H9 (cell line): ENCODE measurements at regions not wholly inside any gene's neighbourhood (a gene's known extent, or its start where the extent isn't known, plus 50 kb on each side); places are given as distances from the start of the nearest gene placed in this dataset.

Experiments used
- DNase-seq: peaks from one replicate; pipeline ENCODE4 v3.0.0-alpha.2; 2017
- H2AFZ ChIP-seq: one replicate; pipeline ENCODE4 v1.6.1; 2013; ENCODE audit warnings: mild to moderate bottlenecking, low read length, control low read depth, moderate library complexity
- H2AK5ac ChIP-seq: 2 replicates; pipeline ENCODE4 v1.6.1; 2013; ENCODE audit warnings: low read length, control low read depth, mixed read lengths; ENCODE audit not compliant: insufficient read length
- H2BK120ac ChIP-seq: one replicate; pipeline ENCODE4 v1.6.1; 2013; ENCODE audit warnings: low read depth, mild to moderate bottlenecking, low read length, control low read depth, inconsistent platforms; ENCODE audit not compliant: poor library complexity, severe bottlenecking
- H2BK12ac ChIP-seq: 2 replicates; pipeline ENCODE4 v1.6.1; 2013; ENCODE audit warnings: low read length, control low read depth, mixed read lengths, low read depth; ENCODE audit not compliant: insufficient read length
- H2BK15ac ChIP-seq: 2 replicates; pipeline ENCODE4 v1.6.1; 2013; ENCODE audit warnings: low read depth, low read length, control low read depth
- H2BK20ac ChIP-seq: one replicate; pipeline ENCODE4 v1.6.1; 2013; ENCODE audit warnings: low read depth, mild to moderate bottlenecking, low read length, control low read depth, inconsistent platforms; ENCODE audit not compliant: poor library complexity, severe bottlenecking
- H2BK5ac ChIP-seq: 2 replicates; pipeline ENCODE4 v1.6.1; 2013; ENCODE audit warnings: low read length, control low read depth, mixed read lengths; ENCODE audit not compliant: insufficient read length
- H3K14ac ChIP-seq: 2 replicates; pipeline ENCODE4 v1.6.1; 2013; ENCODE audit warnings: low read length, control low read depth; ENCODE audit not compliant: insufficient read depth
- H3K18ac ChIP-seq: 2 replicates; pipeline ENCODE4 v1.6.1; 2013; ENCODE audit warnings: low read depth, mild to moderate bottlenecking, mixed read lengths, low read length, control low read depth; ENCODE audit not compliant: insufficient read length
- H3K23ac ChIP-seq: 2 replicates; pipeline ENCODE4 v1.6.1; 2013; ENCODE audit warnings: low read length, control low read depth, mixed read lengths, low read depth; ENCODE audit not compliant: insufficient read length
- H3K23me2 ChIP-seq: 2 replicates; pipeline ENCODE4 v1.6.1; 2013; ENCODE audit warnings: low read depth, mild to moderate bottlenecking, mixed read lengths, low read length, control low read depth; ENCODE audit not compliant: insufficient read length, poor library complexity, severe bottlenecking
- H3K27ac ChIP-seq: 2 replicates; pipeline ENCODE4 v1.5.1; 2013; ENCODE audit warnings: low read length, control low read depth, mixed read lengths, low read depth; ENCODE audit not compliant: insufficient read length
- H3K27me3 ChIP-seq: 2 replicates; pipeline ENCODE4 v1.6.1; 2013; ENCODE audit warnings: low read length, control low read depth, inconsistent platforms; ENCODE audit not compliant: insufficient read depth
- H3K4ac ChIP-seq: 2 replicates; pipeline ENCODE4 v1.6.1; 2013; ENCODE audit warnings: low read depth, mild to moderate bottlenecking, control low read depth, inconsistent platforms, low read length, moderate library complexity
- H3K4me1 ChIP-seq: 2 replicates; pipeline ENCODE4 v1.6.1; 2013; ENCODE audit warnings: low read length, control low read depth, inconsistent platforms; ENCODE audit not compliant: insufficient read depth
- H3K4me2 ChIP-seq: 2 replicates; pipeline ENCODE4 v1.6.1; 2013; ENCODE audit warnings: low read length, control low read depth, mixed read lengths; ENCODE audit not compliant: insufficient read length, insufficient read depth
- H3K56ac ChIP-seq: 2 replicates; pipeline ENCODE4 v1.6.1; 2013; ENCODE audit warnings: low read depth, mild to moderate bottlenecking, mixed read lengths, low read length, control low read depth; ENCODE audit not compliant: insufficient read length
- H3K79me1 ChIP-seq: 2 replicates; pipeline ENCODE4 v1.6.1; 2013; ENCODE audit warnings: low read depth, mild to moderate bottlenecking, moderate library complexity, low read length, control low read depth, inconsistent platforms; ENCODE audit not compliant: insufficient read depth, poor library complexity, severe bottlenecking
- H3K79me2 ChIP-seq: 2 replicates; pipeline ENCODE4 v1.6.1; 2013; ENCODE audit warnings: low read length, control low read depth, inconsistent platforms; ENCODE audit not compliant: insufficient read depth
- H3K9ac ChIP-seq: 2 replicates; pipeline ENCODE4 v1.6.1; 2013; ENCODE audit warnings: low read length, control low read depth, mixed read lengths; ENCODE audit not compliant: insufficient read length; ENCODE audit errors: extremely low read depth
- H3K9me3 ChIP-seq: one replicate; pipeline ENCODE4 v1.6.1; 2013; ENCODE audit warnings: low read depth, low read length, inconsistent platforms; ENCODE audit not compliant: control insufficient read depth
- H3T11ph ChIP-seq: one replicate; pipeline ENCODE4 v1.6.1; 2013; ENCODE audit warnings: mild to moderate bottlenecking, low read length, control low read depth, inconsistent platforms
- H4K20me1 ChIP-seq: one replicate; pipeline ENCODE4 v1.6.1; 2013; ENCODE audit not compliant: control insufficient read depth, insufficient read length, insufficient read depth
- H4K5ac ChIP-seq: 2 replicates; pipeline ENCODE4 v1.6.1; 2013; ENCODE audit warnings: low read depth, mild to moderate bottlenecking, mixed read lengths, low read length, control low read depth; ENCODE audit not compliant: insufficient read length
- H4K8ac ChIP-seq: replicated peaks from 2 replicates; pipeline ENCODE4 v1.6.1; 2013; ENCODE audit warnings: low read length, control low read depth, mixed read lengths, low read depth; ENCODE audit not compliant: insufficient read length
- H4K91ac ChIP-seq: 2 replicates; pipeline ENCODE4 v1.6.1; 2013; ENCODE audit warnings: low read depth, mild to moderate bottlenecking, moderate library complexity, mixed read lengths, low read length, control low read depth; ENCODE audit not compliant: insufficient read length
- H3K27ac Mint-ChIP-seq, 3 experiments: 2 replicates in 2 of 3; 3 replicates in 1 of 3; pipeline ENCODE4 v1.8.0; 2020 to 2021; ENCODE audit warnings: mixed read lengths in 3 of 3, mild to moderate bottlenecking in 1 of 3, moderate library complexity in 1 of 3
- H3K27me3 Mint-ChIP-seq: 2 replicates; pipeline ENCODE4 v1.8.0; 2021; ENCODE audit warnings: low read depth, mild to moderate bottlenecking, moderate library complexity, mixed read lengths
- H3K36me3 Mint-ChIP-seq, 3 experiments: 2 replicates in 2 of 3; 3 replicates in 1 of 3; pipeline ENCODE4 v1.8.0; 2020 to 2021; ENCODE audit warnings: low read depth in 3 of 3, mixed read lengths in 3 of 3; ENCODE audit not compliant: insufficient read depth in 1 of 3
- H3K4me1 Mint-ChIP-seq, 2 experiments: 2 replicates each; pipeline ENCODE4 v1.8.0; 2020; ENCODE audit warnings: mixed read lengths in 2 of 2
- H3K4me3 Mint-ChIP-seq, 2 experiments: 2 replicates in 1 of 2; 3 replicates in 1 of 2; pipeline ENCODE4 v1.8.0; 2020 to 2021; ENCODE audit warnings: mild to moderate bottlenecking in 2 of 2, mixed read lengths in 2 of 2, moderate library complexity in 1 of 2
- H3K9me3 Mint-ChIP-seq, 2 experiments: 2 replicates in 1 of 2; 3 replicates in 1 of 2; pipeline ENCODE4 v1.8.0; 2020; ENCODE audit warnings: mild to moderate bottlenecking in 2 of 2, mixed read lengths in 2 of 2, moderate library complexity in 1 of 2
- WGBS: extraction: QIAGEN DNeasy Blood & Tissue Kit; methylation state at CpG from one replicate; pipeline ENCODE4 v1.1.7; 2013; ENCODE audit warnings: missing lambda C conversion rate, low lambda C conversion rate, mixed read lengths; ENCODE audit not compliant: insufficient read length; ENCODE audit errors: extremely low coverage; 5-methylcytosine and 5-hydroxymethylcytosine counted together
- TF ChIP-seq, protein P1 (sequence below): fragments of 200-600 bp; sonication (generic); conservative IDR thresholded peaks from 3 replicates; pipeline ENCODE4 v1.8.0; 2021; ENCODE audit warnings: antibody characterized with exemption, mild to moderate bottlenecking

DNA sequence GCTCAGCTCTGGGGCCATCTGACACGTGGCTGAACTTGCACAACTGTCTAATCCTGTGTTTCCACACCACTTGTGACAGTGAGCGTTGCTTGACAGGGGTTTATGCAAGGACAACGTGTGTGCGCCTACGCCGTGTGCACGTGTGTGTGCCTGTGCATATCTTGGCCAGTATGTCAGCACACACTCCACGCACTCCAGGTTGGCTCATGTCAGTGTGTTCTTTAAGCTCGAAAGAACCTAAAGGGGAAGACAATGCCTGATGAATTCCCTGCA lies 85.6 kb upstream of the SALL3 start:
- Histone ChIP-seq H4K20me1 (no peaks in the 10 kb centered on the region), H4K91ac (no peak overlapping the region), H3K9me3 (peaks cover 2% of the 10 kb centered on the region), H3K56ac (no peak overlapping the region), H3K79me1 (no peaks in the 10 kb centered on the region), H3K23me2 (no peaks in the 10 kb centered on the region), H3K4me2 (no peak overlapping the region), H3K27ac (no peak overlapping the region), H4K5ac (no peak overlapping the region), H3K4ac (no peak overlapping the region), H3K18ac (no peak overlapping the region), H3T11ph (no peak overlapping the region), H2BK5ac (no peak overlapping the region), H3K27me3 (no peaks in the 10 kb centered on the region; the same call in 1 of the 2 replicates), H2BK20ac (no peak overlapping the region), H2BK15ac (no peak overlapping the region), H3K23ac (no peak overlapping the region), H3K9ac (no peak overlapping the region), H3K4me1 (no peaks in the 10 kb centered on the region), H2BK120ac (no peak overlapping the region), H2AFZ (no peak overlapping the region), H3K14ac (no peak overlapping the region), H4K8ac (no peak overlapping the region), H2BK12ac (no peak overlapping the region), H3K79me2 (no peaks in the 10 kb centered on the region), H2AK5ac (no peak overlapping the region)
- peaks cover 11 to 25% (median 16%) of the 10 kb centered on the region in 3 experiments for H3K36me3 Mint-ChIP-seq
- DNase-seq = no peak
- TF ChIP-seq, protein P1, sequence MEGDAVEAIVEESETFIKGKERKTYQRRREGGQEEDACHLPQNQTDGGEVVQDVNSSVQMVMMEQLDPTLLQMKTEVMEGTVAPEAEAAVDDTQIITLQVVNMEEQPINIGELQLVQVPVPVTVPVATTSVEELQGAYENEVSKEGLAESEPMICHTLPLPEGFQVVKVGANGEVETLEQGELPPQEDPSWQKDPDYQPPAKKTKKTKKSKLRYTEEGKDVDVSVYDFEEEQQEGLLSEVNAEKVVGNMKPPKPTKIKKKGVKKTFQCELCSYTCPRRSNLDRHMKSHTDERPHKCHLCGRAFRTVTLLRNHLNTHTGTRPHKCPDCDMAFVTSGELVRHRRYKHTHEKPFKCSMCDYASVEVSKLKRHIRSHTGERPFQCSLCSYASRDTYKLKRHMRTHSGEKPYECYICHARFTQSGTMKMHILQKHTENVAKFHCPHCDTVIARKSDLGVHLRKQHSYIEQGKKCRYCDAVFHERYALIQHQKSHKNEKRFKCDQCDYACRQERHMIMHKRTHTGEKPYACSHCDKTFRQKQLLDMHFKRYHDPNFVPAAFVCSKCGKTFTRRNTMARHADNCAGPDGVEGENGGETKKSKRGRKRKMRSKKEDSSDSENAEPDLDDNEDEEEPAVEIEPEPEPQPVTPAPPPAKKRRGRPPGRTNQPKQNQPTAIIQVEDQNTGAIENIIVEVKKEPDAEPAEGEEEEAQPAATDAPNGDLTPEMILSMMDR = no peak
- H3K27ac Mint-ChIP-seq = peak overlapping the region in 2 of 3 experiments; percentile 39 to 59; a peak in 2 of 7 replicates
- peaks cover 8% of the 10 kb centered on the region for H3K27me3 Mint-ChIP-seq
- peaks cover 0 to 4% of the 10 kb centered on the region in 2 experiments; a peak in 2 of 4 replicates for H3K4me1 Mint-ChIP-seq
- H3K9me3 Mint-ChIP-seq = peaks cover 27 to 49% of the 10 kb centered on the region in 2 experiments
- no peak overlapping the region for H3K4me3 Mint-ChIP-seq
- WGBS = no CpG with 5 or more reads among the region's 9 CpGs
